H9 (cell line): ENCODE measurements at regions not wholly inside any gene's neighbourhood (a gene's known extent, or its start where the extent isn't known, plus 50 kb on each side); places are given as distances from the start of the nearest gene placed in this dataset.

Experiments used
- DNase-seq: peaks from one replicate; pipeline ENCODE4 v3.0.0-alpha.2; 2017
- H2AFZ ChIP-seq: one replicate; pipeline ENCODE4 v1.6.1; 2013; ENCODE audit warnings: mild to moderate bottlenecking, low read length, control low read depth, moderate library complexity
- H2AK5ac ChIP-seq: 2 replicates; pipeline ENCODE4 v1.6.1; 2013; ENCODE audit warnings: low read length, control low read depth, mixed read lengths; ENCODE audit not compliant: insufficient read length
- H2BK120ac ChIP-seq: one replicate; pipeline ENCODE4 v1.6.1; 2013; ENCODE audit warnings: low read depth, mild to moderate bottlenecking, low read length, control low read depth, inconsistent platforms; ENCODE audit not compliant: poor library complexity, severe bottlenecking
- H2BK12ac ChIP-seq: 2 replicates; pipeline ENCODE4 v1.6.1; 2013; ENCODE audit warnings: low read length, control low read depth, mixed read lengths, low read depth; ENCODE audit not compliant: insufficient read length
- H2BK15ac ChIP-seq: 2 replicates; pipeline ENCODE4 v1.6.1; 2013; ENCODE audit warnings: low read depth, low read length, control low read depth
- H2BK20ac ChIP-seq: one replicate; pipeline ENCODE4 v1.6.1; 2013; ENCODE audit warnings: low read depth, mild to moderate bottlenecking, low read length, control low read depth, inconsistent platforms; ENCODE audit not compliant: poor library complexity, severe bottlenecking
- H2BK5ac ChIP-seq: 2 replicates; pipeline ENCODE4 v1.6.1; 2013; ENCODE audit warnings: low read length, control low read depth, mixed read lengths; ENCODE audit not compliant: insufficient read length
- H3K14ac ChIP-seq: 2 replicates; pipeline ENCODE4 v1.6.1; 2013; ENCODE audit warnings: low read length, control low read depth; ENCODE audit not compliant: insufficient read depth
- H3K18ac ChIP-seq: 2 replicates; pipeline ENCODE4 v1.6.1; 2013; ENCODE audit warnings: low read depth, mild to moderate bottlenecking, mixed read lengths, low read length, control low read depth; ENCODE audit not compliant: insufficient read length
- H3K23ac ChIP-seq: 2 replicates; pipeline ENCODE4 v1.6.1; 2013; ENCODE audit warnings: low read length, control low read depth, mixed read lengths, low read depth; ENCODE audit not compliant: insufficient read length
- H3K23me2 ChIP-seq: 2 replicates; pipeline ENCODE4 v1.6.1; 2013; ENCODE audit warnings: low read depth, mild to moderate bottlenecking, mixed read lengths, low read length, control low read depth; ENCODE audit not compliant: insufficient read length, poor library complexity, severe bottlenecking
- H3K27ac ChIP-seq: 2 replicates; pipeline ENCODE4 v1.5.1; 2013; ENCODE audit warnings: low read length, control low read depth, mixed read lengths, low read depth; ENCODE audit not compliant: insufficient read length
- H3K27me3 ChIP-seq: 2 replicates; pipeline ENCODE4 v1.6.1; 2013; ENCODE audit warnings: low read length, control low read depth, inconsistent platforms; ENCODE audit not compliant: insufficient read depth
- H3K4ac ChIP-seq: 2 replicates; pipeline ENCODE4 v1.6.1; 2013; ENCODE audit warnings: low read depth, mild to moderate bottlenecking, control low read depth, inconsistent platforms, low read length, moderate library complexity
- H3K4me1 ChIP-seq: 2 replicates; pipeline ENCODE4 v1.6.1; 2013; ENCODE audit warnings: low read length, control low read depth, inconsistent platforms; ENCODE audit not compliant: insufficient read depth
- H3K4me2 ChIP-seq: 2 replicates; pipeline ENCODE4 v1.6.1; 2013; ENCODE audit warnings: low read length, control low read depth, mixed read lengths; ENCODE audit not compliant: insufficient read length, insufficient read depth
- H3K56ac ChIP-seq: 2 replicates; pipeline ENCODE4 v1.6.1; 2013; ENCODE audit warnings: low read depth, mild to moderate bottlenecking, mixed read lengths, low read length, control low read depth; ENCODE audit not compliant: insufficient read length
- H3K79me1 ChIP-seq: 2 replicates; pipeline ENCODE4 v1.6.1; 2013; ENCODE audit warnings: low read depth, mild to moderate bottlenecking, moderate library complexity, low read length, control low read depth, inconsistent platforms; ENCODE audit not compliant: insufficient read depth, poor library complexity, severe bottlenecking
- H3K79me2 ChIP-seq: 2 replicates; pipeline ENCODE4 v1.6.1; 2013; ENCODE audit warnings: low read length, control low read depth, inconsistent platforms; ENCODE audit not compliant: insufficient read depth
- H3K9ac ChIP-seq: 2 replicates; pipeline ENCODE4 v1.6.1; 2013; ENCODE audit warnings: low read length, control low read depth, mixed read lengths; ENCODE audit not compliant: insufficient read length; ENCODE audit errors: extremely low read depth
- H3K9me3 ChIP-seq: one replicate; pipeline ENCODE4 v1.6.1; 2013; ENCODE audit warnings: low read depth, low read length, inconsistent platforms; ENCODE audit not compliant: control insufficient read depth
- H3T11ph ChIP-seq: one replicate; pipeline ENCODE4 v1.6.1; 2013; ENCODE audit warnings: mild to moderate bottlenecking, low read length, control low read depth, inconsistent platforms
- H4K20me1 ChIP-seq: one replicate; pipeline ENCODE4 v1.6.1; 2013; ENCODE audit not compliant: control insufficient read depth, insufficient read length, insufficient read depth
- H4K5ac ChIP-seq: 2 replicates; pipeline ENCODE4 v1.6.1; 2013; ENCODE audit warnings: low read depth, mild to moderate bottlenecking, mixed read lengths, low read length, control low read depth; ENCODE audit not compliant: insufficient read length
- H4K8ac ChIP-seq: replicated peaks from 2 replicates; pipeline ENCODE4 v1.6.1; 2013; ENCODE audit warnings: low read length, control low read depth, mixed read lengths, low read depth; ENCODE audit not compliant: insufficient read length
- H4K91ac ChIP-seq: 2 replicates; pipeline ENCODE4 v1.6.1; 2013; ENCODE audit warnings: low read depth, mild to moderate bottlenecking, moderate library complexity, mixed read lengths, low read length, control low read depth; ENCODE audit not compliant: insufficient read length
- H3K27ac Mint-ChIP-seq, 3 experiments: 2 replicates in 2 of 3; 3 replicates in 1 of 3; pipeline ENCODE4 v1.8.0; 2020 to 2021; ENCODE audit warnings: mixed read lengths in 3 of 3, mild to moderate bottlenecking in 1 of 3, moderate library complexity in 1 of 3
- H3K27me3 Mint-ChIP-seq: 2 replicates; pipeline ENCODE4 v1.8.0; 2021; ENCODE audit warnings: low read depth, mild to moderate bottlenecking, moderate library complexity, mixed read lengths
- H3K36me3 Mint-ChIP-seq, 3 experiments: 2 replicates in 2 of 3; 3 replicates in 1 of 3; pipeline ENCODE4 v1.8.0; 2020 to 2021; ENCODE audit warnings: low read depth in 3 of 3, mixed read lengths in 3 of 3; ENCODE audit not compliant: insufficient read depth in 1 of 3
- H3K4me1 Mint-ChIP-seq, 2 experiments: 2 replicates each; pipeline ENCODE4 v1.8.0; 2020; ENCODE audit warnings: mixed read lengths in 2 of 2
- H3K4me3 Mint-ChIP-seq, 2 experiments: 2 replicates in 1 of 2; 3 replicates in 1 of 2; pipeline ENCODE4 v1.8.0; 2020 to 2021; ENCODE audit warnings: mild to moderate bottlenecking in 2 of 2, mixed read lengths in 2 of 2, moderate library complexity in 1 of 2
- H3K9me3 Mint-ChIP-seq, 2 experiments: 2 replicates in 1 of 2; 3 replicates in 1 of 2; pipeline ENCODE4 v1.8.0; 2020; ENCODE audit warnings: mild to moderate bottlenecking in 2 of 2, mixed read lengths in 2 of 2, moderate library complexity in 1 of 2
- CTCF ChIP-seq: fragments of 200-600 bp; sonication (generic); conservative IDR thresholded peaks from 3 replicates; pipeline ENCODE4 v1.8.0; 2021; ENCODE audit warnings: antibody characterized with exemption, mild to moderate bottlenecking
- WGBS: extraction: QIAGEN DNeasy Blood & Tissue Kit; methylation state at CpG from one replicate; pipeline ENCODE4 v1.1.7; 2013; ENCODE audit warnings: missing lambda C conversion rate, low lambda C conversion rate, mixed read lengths; ENCODE audit not compliant: insufficient read length; ENCODE audit errors: extremely low coverage; 5-methylcytosine and 5-hydroxymethylcytosine counted together

GRCh38 chr16:86041807-86042206 is 142.8 kb downstream of the IRF8 start:
- no peak overlapping the region for H3K27ac Mint-ChIP-seq
- no peaks in the 10 kb centered on the region for H3K79me2 ChIP-seq
- no peak overlapping the region for H3K27ac ChIP-seq
- H3K9ac ChIP-seq, result no peak overlapping the region
- no peak overlapping the region for H2BK5ac ChIP-seq
- no peak overlapping the region for H3K18ac ChIP-seq
- H2BK15ac ChIP-seq, result no peak overlapping the region
- no peaks in the 10 kb centered on the region for H3K9me3 ChIP-seq
- H3K4ac ChIP-seq, result no peak overlapping the region
- no peak overlapping the region for H3T11ph ChIP-seq
- H3K23ac ChIP-seq, result no peak overlapping the region
- no peak overlapping the region for H3K4me2 ChIP-seq
- H3K27me3 ChIP-seq, result no peaks in the 10 kb centered on the region
- no CpG with 5 or more reads among the region's 4 CpGs for WGBS
- no peak overlapping the region for H2AK5ac ChIP-seq
- TF ChIP-seq CTCF, result no peak
- no peak overlapping the region for H2BK120ac ChIP-seq
- H3K9me3 Mint-ChIP-seq, result peaks cover 0 to 5% of the 10 kb centered on the region in 2 experiments; a peak in 2 of 5 replicates
- H4K5ac ChIP-seq, result no peak overlapping the region
- peaks cover 37% of the 10 kb centered on the region for H3K27me3 Mint-ChIP-seq
- no peak overlapping the region for H4K91ac ChIP-seq
- H3K36me3 Mint-ChIP-seq, result no peaks in the 10 kb centered on the region
- H2BK20ac ChIP-seq, result no peak overlapping the region
- no peak overlapping the region for H3K56ac ChIP-seq
- H3K14ac ChIP-seq, result no peak overlapping the region
- H2BK12ac ChIP-seq, result no peak overlapping the region
- no peaks in the 10 kb centered on the region; the same call in 1 of the 2 replicates for H3K4me1 ChIP-seq
- no peak for DNase-seq
- no peak overlapping the region for H2AFZ ChIP-seq
- no peaks in the 10 kb centered on the region for H3K23me2 ChIP-seq
- H3K4me1 Mint-ChIP-seq, result peaks cover 3 to 8% of the 10 kb centered on the region in 2 experiments
- no peak overlapping the region for H3K4me3 Mint-ChIP-seq
- H3K79me1 ChIP-seq, result no peaks in the 10 kb centered on the region
- H4K20me1 ChIP-seq, result no peaks in the 10 kb centered on the region
- no peak overlapping the region for H4K8ac ChIP-seq
